Suprapubic skin (tissue), 4 donors: ENCODE measurements at regions not wholly inside any gene's neighbourhood (a gene's known extent, or its start where the extent isn't known, plus 50 kb on each side); places are given as distances from the start of the nearest gene placed in this dataset.
"Not testable (repeated sequence)": the region's sequence is repeated elsewhere in the genome, so short reads cannot be mapped to it uniquely, and the experiment has no call there.

Experiments used
- DNase-seq, 2 donors: peaks; one replicate each; pipeline ENCODE4 v3.0.0-alpha.2; 2019; ENCODE audit warnings: low spot score in 2 of 2
- H3K27ac ChIP-seq: fragments of 200-600 bp; sonication (generic); one replicate; pipeline ENCODE4 v1.5.1; 2019
- H3K27me3 ChIP-seq: fragments of 200-600 bp; sonication (generic); one replicate; pipeline ENCODE4 v1.5.1; 2019
- H3K36me3 ChIP-seq: fragments of 200-600 bp; sonication (generic); one replicate; pipeline ENCODE4 v1.5.1; 2019
- H3K4me1 ChIP-seq: fragments of 200-600 bp; sonication (generic); one replicate; pipeline ENCODE4 v1.5.1; 2019
- H3K4me3 ChIP-seq: fragments of 200-600 bp; sonication (generic); one replicate; pipeline ENCODE4 v1.5.1; 2019; ENCODE audit warnings: mild to moderate bottlenecking
- H3K9me3 ChIP-seq: fragments of 200-600 bp; sonication (generic); one replicate; pipeline ENCODE4 v1.5.1; 2019
- EP300 ChIP-seq: sonication (generic); formaldehyde crosslinking; IDR thresholded peaks from one replicate; pipeline ENCODE4 v1.6.1; 2017; ENCODE audit warnings: antibody characterized with exemption
- POLR2A ChIP-seq, 2 donors: fragments of 450-650 bp; IDR thresholded peaks; one replicate each; pipeline ENCODE4 v1.6.1; 2017; ENCODE audit warnings: antibody characterized with exemption in 2 of 2, mild to moderate bottlenecking in 2 of 2, moderate library complexity in 2 of 2
- POLR2AphosphoS5 ChIP-seq, 3 donors: sonication (generic); formaldehyde crosslinking; IDR thresholded peaks; one replicate each; pipeline ENCODE4 v1.6.1; 2017; ENCODE audit warnings: antibody characterized with exemption in 3 of 3
- WGBS: methylation state at CpG from one replicate; pipeline ENCODE4 v1.1.5; 2018; 5-methylcytosine and 5-hydroxymethylcytosine counted together
- TF ChIP-seq, protein P1 (sequence below), 2 donors: fragments of 200-600 bp in 1 of 2; fragments of 450-650 bp in 1 of 2; sonication (generic) in 1 of 2; IDR thresholded peaks; one replicate each; pipeline ENCODE4 v1.5.1; 2016 to 2019; ENCODE audit warnings: antibody characterized with exemption in 2 of 2, mild to moderate bottlenecking in 1 of 2, moderate library complexity in 1 of 2

- not testable (repeated sequence) for H3K4me3 ChIP-seq, H3K4me1 ChIP-seq, H3K27me3 ChIP-seq, H3K27ac ChIP-seq, DNase-seq, H3K36me3 ChIP-seq, H3K9me3 ChIP-seq
- 63% methylated on average over 8 of the region's 8 CpGs for WGBS
Measured at GRCh38 chr7:6882321-6882721, 56.2 kb upstream of the CCZ1B start.

DNA sequence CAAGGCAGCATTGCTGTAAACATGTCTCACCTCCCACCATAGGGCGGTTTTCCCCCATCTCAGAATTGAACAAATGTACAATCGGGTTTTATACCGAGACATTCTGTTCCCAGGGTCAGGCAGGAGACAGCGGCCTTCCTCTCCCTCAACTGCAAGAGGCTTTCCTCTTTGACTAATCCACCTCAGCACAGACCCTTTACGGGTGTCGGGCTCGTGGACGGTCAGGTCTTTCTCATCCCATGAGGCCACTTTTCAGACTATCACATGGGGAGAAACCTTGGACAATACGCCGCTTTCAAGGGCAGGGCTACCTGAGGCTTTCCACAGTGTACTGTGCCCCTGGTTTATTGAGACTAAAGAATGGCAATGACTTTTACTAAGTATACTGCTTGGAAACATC, 57.7 kb upstream of the CCZ1B start:
- H3K9me3 ChIP-seq, H3K27me3 ChIP-seq, H3K27ac ChIP-seq, DNase-seq, H3K4me1 ChIP-seq, H3K4me3 ChIP-seq, H3K36me3 ChIP-seq: not testable (repeated sequence)
- whole genome bisulfite sequencing = 90% methylated on average over 10 of the region's 10 CpGs

DNA sequence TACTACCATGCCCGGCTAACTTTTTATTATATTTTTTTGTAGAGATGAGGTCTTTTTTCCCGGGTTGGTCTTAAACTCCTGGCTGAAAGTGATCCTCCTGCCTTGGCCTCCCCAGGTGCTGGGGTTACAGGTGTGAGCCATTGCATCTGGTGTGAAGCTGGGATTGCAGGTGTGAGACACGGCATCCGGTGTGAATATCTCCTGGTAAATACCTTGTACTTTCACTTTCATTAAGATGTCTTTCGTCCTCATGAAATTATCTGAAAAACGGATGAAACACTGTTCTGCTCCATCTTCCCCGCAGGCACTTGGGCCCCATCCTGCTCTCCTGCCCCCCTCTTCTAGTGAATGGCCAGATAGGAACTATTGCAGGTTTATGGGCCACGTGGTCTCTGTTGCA, 60.1 kb upstream of the CCZ1B start:
- no peak for DNase-seq
- TF ChIP-seq POLR2A (IDR thresholded peaks at IDR 0.05) = no peak
- TF ChIP-seq POLR2AphosphoS5 (IDR thresholded peaks at IDR 0.05) = no peak
- TF ChIP-seq, protein P1, sequence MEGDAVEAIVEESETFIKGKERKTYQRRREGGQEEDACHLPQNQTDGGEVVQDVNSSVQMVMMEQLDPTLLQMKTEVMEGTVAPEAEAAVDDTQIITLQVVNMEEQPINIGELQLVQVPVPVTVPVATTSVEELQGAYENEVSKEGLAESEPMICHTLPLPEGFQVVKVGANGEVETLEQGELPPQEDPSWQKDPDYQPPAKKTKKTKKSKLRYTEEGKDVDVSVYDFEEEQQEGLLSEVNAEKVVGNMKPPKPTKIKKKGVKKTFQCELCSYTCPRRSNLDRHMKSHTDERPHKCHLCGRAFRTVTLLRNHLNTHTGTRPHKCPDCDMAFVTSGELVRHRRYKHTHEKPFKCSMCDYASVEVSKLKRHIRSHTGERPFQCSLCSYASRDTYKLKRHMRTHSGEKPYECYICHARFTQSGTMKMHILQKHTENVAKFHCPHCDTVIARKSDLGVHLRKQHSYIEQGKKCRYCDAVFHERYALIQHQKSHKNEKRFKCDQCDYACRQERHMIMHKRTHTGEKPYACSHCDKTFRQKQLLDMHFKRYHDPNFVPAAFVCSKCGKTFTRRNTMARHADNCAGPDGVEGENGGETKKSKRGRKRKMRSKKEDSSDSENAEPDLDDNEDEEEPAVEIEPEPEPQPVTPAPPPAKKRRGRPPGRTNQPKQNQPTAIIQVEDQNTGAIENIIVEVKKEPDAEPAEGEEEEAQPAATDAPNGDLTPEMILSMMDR (IDR thresholded peaks at IDR 0.05) = no peak
- no peak for TF ChIP-seq EP300
- 77% methylated on average over 8 of the region's 8 CpGs for WGBS

GRCh38 chr7:6888267-6889045, 62.4 kb upstream of the CCZ1B start:
- DNase-seq = not testable (repeated sequence)
- WGBS = 76% methylated on average over 13 of the region's 13 CpGs

More for the DNA sequence above, 60.1 kb upstream of the CCZ1B start:
- Histone ChIP-seq H3K4me1 (no peaks in the 10 kb centered on the region), H3K9me3 (no peaks in the 10 kb centered on the region), H3K27ac (no peak overlapping the region), H3K4me3 (no peak overlapping the region), H3K36me3 (no peaks in the 10 kb centered on the region), H3K27me3 (no peaks in the 10 kb centered on the region)

DNA sequence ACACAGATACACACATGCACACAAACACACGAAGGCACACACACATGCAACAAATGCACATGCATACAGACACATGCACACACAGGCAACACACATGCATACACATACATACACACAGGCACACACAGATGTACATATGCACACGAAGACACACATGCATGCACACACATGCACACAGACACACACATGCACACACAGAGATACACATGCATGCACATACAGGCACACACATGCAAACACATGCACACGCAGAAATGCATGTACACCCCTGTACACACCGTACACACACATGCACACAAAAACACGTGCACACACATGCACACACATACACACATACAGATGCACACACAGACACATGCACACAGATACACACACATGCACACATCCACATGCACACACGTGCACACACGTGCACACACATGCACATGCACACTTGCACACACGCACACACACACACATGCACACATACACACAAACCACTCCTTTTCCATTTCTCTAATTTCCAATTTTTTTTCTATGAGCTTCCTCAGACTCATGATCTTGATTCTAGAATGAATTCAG, 63.3 kb upstream of the CCZ1B start:
- DNase-seq = no peak
- Histone ChIP-seq H3K27me3 (no peaks in the 10 kb centered on the region), H3K4me3 (no peak overlapping the region), H3K27ac (no peak overlapping the region), H3K36me3 (no peaks in the 10 kb centered on the region), H3K9me3 (no peaks in the 10 kb centered on the region), H3K4me1 (no peaks in the 10 kb centered on the region)
- TF ChIP-seq POLR2A (IDR thresholded peaks at IDR 0.05) (no peak), EP300 (no peak), POLR2AphosphoS5 (IDR thresholded peaks at IDR 0.05) (no peak)
- TF ChIP-seq, protein P1 (IDR thresholded peaks at IDR 0.05) = no peak
- 91% methylated on average over 8 of the region's 8 CpGs for WGBS

More at GRCh38 chr7:6888267-6889045, 62.4 kb upstream of the CCZ1B start:
- not testable (repeated sequence) for H3K36me3 ChIP-seq, H3K4me3 ChIP-seq, H3K9me3 ChIP-seq, H3K4me1 ChIP-seq, H3K27ac ChIP-seq, H3K27me3 ChIP-seq

GRCh38 chr7:6902097-6902518, 76.0 kb upstream of the CCZ1B start:
- H3K27ac ChIP-seq, H3K27me3 ChIP-seq: not testable (repeated sequence)

GRCh38 chr7:6903289-6903688, 77.2 kb upstream of the CCZ1B start:
- H3K4me3 ChIP-seq, H3K27ac ChIP-seq, H3K4me1 ChIP-seq, H3K27me3 ChIP-seq, H3K36me3 ChIP-seq, DNase-seq, H3K9me3 ChIP-seq: not testable (repeated sequence)
- 44% methylated on average over 7 of the region's 7 CpGs for WGBS

More at GRCh38 chr7:6902097-6902518, 76.0 kb upstream of the CCZ1B start:
- not testable (repeated sequence) for H3K36me3 ChIP-seq, H3K9me3 ChIP-seq, DNase-seq, H3K4me3 ChIP-seq, H3K4me1 ChIP-seq
- WGBS = 48% methylated on average over 4 of the region's 4 CpGs

DNA sequence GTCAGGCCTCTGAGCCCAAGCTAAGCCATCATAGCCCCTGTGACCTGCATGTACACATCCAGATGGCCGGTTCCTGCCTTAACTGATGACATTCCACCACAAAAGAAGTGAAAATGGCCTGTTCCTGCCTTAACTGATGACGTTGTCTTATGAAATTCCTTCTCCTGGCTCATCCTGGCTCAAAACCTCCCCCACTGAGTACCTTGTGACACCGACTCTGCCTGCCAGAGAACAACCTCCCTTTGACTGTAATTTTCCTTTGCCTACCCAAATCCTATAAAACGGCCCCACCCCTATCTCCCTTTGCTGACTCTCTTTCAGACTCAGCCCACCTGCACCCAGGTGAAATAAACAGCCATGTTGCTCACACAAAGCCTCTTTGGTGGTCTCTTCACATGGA, 77.7 kb upstream of the CCZ1B start:
- 68% methylated on average over 4 of the region's 4 CpGs for WGBS
- H3K27me3 ChIP-seq = not testable (repeated sequence)

More for the DNA sequence above, 77.7 kb upstream of the CCZ1B start:
- H3K9me3 ChIP-seq, H3K4me3 ChIP-seq, H3K4me1 ChIP-seq, DNase-seq, H3K27ac ChIP-seq, H3K36me3 ChIP-seq: not testable (repeated sequence)
